Urothelium cell line (cell line): ENCODE measurements at regions not wholly inside any gene's neighbourhood (a gene's known extent, or its start where the extent isn't known, plus 50 kb on each side); places are given as distances from the start of the nearest gene placed in this dataset.
"Not testable (repeated sequence)": the region's sequence is repeated elsewhere in the genome, so short reads cannot be mapped to it uniquely, and the experiment has no call there.

ENCODE experiments used
- DNase-seq: peaks from one replicate; pipeline ENCODE4 v3.0.0; 2011; ENCODE audit warnings: low spot score, mixed read lengths
- FAIRE-seq: peaks from 2 replicates; lab custom pipeline; 2011; peaks lifted over from hg19 to GRCh38; lab: Jason Lieb, UNC

DNA sequence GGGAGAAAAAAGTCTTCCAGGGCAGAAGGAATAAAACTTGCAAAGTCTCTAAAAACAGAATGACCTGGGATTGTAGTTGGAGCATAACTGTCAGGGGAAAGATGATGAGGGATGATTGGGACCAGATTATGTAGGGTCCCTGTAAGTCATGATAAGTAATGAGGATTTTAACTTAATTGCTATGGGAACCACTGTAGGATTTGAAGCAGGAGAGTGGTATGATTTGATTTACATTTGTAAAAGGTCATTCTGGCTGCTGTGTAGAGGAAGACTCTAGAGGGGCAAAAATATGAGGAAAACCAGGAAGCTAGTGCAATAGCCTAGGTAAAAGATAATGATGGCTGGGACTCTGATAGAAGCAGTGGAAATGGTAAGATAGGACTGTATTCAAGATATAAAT is 900.2 kb downstream of the DIAPH3 start:
- FAIRE-seq (no peak), DNase-seq (no peak)

DNA sequence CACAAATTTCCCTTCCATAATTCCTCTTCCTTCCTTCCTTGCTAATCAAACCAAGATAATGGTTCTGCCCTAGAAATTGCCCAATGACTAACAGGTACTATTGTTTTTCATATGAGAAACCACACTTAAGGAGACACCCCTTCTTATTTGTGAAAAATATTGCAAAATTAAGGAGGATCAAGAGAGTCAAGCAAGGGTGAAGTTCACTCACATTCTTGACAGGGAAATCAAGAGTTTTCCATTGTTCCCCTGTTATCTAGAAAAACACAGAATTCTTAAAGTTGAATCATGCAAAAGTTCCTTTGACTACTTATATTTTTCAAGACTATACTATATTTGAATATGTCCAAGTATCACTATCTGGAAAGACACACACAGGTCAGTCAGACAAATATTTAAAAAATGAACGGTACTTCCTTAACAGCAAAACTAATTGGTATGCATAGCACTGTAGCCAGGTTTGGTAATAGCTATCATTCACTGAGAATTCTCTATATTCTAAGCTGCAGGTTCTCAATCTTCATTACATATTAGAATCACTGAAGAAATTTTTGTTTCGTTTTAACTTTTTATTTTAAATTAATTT is 897.2 kb downstream of the DIAPH3 start:
- FAIRE-seq, result no peak

DNA sequence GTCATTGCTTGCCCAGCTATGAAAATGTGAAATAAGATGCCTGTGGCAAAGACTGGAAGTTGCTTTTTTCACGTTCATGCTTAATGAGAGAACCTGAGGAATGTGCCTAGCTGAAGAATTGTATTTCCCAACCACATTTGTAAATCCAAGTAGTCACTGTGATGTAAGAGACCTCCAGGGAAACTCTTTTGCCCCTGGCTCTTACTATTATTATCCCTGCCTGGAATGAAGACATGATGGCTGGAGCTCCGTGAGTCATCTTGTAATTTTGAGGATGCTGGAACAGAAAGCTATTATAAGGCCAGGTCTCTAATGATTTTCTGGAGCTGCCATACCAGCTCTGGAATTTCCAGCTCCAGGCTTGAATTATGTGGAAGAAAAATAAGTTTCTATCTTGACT is 894.3 kb downstream of the DIAPH3 start:
- FAIRE-seq (no peak), DNase-seq (peak; percentile 12)

More for the DNA sequence above, 897.2 kb downstream of the DIAPH3 start:
- no peak for DNase-seq

DNA sequence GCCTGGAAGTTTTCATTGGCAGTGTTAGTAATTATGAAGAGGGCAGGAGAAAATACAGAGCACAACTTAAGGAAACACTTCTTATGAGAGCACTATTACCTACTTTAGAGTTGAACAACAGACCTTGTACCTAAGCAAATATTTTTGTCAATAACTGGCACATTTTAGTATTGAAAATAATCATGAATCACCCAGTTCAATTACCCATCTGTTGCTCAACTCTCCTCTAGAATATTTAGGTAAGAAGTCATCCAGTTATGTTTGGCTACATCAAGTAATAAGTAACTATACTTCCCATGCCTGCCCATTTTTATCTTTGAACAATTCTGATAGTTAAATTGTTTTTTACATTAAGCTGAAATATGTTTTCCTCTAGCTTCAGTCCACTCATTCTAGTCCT is 893.4 kb downstream of the DIAPH3 start:
- DNase-seq (no peak), FAIRE-seq (no peak)

DNA sequence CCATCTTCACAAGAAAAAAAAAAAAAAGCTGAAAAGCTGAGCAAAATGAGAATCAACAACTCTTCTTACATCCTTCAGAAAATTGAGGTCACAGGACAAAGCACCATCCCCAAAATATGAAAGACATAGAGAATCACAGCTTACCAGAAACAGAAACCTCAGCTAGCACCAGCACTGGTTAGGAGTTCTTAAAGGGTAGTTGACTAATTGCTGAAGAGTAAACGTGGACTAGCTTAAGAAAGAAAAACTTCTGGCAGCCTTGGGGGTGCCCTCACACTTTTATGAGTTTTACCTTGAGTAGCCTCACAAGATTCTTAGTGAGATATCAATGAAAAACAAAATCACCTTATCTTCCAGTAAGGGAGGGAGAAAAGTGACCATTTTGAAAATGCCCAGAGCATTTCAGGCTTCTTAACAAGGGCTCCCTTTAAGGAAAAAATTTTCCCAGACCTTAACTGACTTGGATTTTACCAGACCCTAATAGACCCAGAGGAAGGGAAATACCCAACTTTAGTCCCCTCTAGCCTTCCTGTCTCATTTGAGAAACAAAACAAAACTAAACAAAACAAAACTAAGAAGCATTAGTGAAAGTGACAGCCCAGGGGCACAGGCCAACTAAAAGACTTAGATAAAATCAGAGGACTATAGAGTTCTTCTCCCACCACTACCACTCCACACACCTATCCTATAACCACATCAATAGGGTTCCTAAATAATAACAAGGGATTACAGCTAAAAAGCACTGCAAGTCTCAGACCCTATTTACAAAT is 888.6 kb downstream of the DIAPH3 start:
- DNase-seq (no peak), FAIRE-seq (no peak)

DNA sequence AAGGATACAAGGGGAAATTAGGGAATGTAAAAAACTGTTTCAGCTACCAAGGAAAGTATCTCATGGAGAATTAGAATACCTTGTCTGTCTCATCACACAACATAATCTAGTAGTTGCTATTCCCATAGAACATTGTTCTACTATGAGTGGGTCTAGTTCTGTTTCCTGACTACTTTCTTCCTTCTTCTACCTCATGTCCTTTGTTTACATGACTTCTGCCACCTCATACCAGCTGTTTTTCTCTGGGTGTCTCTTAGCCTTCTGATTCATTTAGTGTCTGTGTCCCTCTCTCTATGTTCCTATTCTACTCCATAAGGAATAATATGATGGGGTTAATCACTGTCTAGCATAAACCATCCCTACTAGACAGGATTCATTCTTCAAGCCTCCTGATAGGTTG is 887.3 kb downstream of the DIAPH3 start:
- DNase-seq (no peak), FAIRE-seq (no peak)

DNA sequence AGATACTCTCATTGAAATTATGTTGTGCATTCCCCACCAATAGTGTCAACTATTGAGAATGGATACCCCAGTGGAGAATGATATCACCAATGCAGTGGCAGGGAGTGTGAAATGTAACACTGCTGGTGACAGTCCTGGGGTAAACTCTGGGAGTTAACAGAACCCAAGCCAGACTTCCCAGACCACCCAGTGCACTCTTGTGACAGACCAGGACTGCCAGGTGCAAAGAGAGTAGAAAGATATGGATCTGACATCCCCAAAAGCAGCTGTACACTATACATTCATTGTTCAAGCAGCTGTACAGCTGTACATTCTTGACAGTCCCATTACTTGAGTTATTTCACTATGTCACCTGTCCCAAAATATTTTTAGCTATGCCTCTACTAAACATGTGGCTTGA is 886.6 kb downstream of the DIAPH3 start:
- DNase-seq (no peak), FAIRE-seq (no peak)

DNA sequence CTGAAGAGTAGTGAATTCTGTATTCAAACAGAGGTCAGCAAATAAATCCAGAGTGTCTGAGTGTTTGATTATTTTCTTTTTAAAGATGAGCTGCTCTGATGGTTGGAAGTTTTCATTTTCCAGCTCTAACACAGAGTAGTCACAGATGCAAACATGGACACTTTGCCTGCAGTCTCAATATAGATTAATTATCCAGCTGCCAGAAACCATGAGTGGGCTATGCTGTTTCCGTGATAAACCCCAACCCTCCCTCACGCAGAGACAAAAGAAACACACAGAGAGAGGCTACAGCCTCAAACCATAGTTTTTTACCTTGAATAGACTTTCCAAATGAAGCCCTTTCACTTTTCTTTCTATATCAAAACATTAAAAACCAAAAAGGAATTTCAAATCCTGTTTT is 884.7 kb downstream of the DIAPH3 start:
- no peak for FAIRE-seq
- no peak for DNase-seq

DNA sequence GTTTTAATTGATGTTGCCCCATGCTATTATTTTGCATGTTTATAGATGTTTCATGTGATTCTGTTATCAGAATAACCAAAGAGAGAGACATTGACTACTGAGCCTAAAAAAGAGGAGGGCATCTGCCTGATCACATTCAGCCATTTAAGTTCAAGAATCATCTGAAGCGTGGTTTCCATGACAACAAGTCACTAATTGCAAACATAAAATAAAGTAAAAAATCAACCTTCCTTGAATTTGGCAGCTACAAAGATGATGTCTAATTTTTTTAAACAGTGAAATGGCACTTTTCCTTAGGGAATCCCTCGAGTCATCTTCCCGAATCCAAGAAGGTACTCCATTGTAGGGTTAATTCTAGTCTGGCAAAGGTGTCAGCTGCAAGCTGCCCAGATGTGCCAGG is 884.2 kb downstream of the DIAPH3 start:
- no peak for FAIRE-seq
- no peak for DNase-seq

DNA sequence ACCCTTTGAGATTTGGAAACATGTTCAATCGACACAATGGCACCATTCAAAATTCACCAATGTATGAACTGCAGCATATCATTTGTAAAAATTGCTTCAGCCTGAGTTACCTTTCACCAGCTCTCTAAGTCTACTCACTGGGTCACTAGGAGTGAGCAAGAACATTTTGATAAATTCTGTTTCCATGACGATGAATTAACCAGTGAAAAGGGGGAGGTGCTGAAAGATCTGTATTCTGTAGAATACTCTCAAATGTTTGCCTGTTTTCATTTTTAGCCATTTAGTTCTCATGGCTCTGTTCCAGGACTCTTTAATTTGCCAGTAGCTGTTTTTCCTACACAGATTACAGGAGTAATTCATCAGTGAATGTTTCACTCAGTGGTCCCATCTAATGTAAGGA is 883.4 kb downstream of the DIAPH3 start:
- no peak for DNase-seq
- no peak for FAIRE-seq

DNA sequence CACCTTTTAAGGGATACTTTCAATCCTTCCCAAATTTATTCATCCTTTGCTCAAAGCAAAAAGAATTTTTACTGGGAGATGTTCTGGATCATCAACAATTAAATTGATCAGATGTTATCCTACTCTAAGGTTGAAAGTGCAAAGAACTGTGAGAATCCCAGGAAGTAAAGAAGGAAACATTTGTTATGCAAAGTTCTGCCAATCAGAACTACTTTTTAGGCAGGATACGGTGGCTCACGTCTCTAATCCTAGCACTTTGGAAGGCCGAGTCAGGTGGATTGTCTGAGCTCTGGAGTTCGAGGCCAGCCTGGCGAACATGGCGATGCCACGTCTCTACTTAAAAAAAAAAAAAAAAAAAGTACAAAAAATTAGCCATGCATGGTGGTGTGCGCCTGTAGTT is 882.3 kb downstream of the DIAPH3 start:
- no peak for FAIRE-seq
- no peak for DNase-seq

DNA sequence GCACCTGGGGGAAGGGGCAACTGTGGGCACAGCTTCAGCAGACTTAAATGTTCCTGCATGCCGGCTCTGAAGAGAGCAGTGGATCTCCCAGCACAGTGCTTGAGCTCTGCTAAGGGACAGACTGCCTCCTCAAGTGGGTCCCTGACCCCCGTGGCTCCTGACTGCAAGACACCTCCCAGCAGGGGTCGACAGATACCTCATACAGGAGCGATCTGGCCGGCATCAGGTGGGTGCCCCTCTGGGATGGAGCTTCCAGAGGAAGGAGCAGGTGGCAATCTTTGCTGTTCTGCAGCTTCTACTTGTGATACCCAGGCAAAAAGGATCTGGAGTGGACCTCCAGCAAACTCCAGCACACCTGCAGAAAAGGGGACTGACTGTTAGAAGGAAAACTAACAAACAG is 871.5 kb downstream of the DIAPH3 start:
- DNase-seq, FAIRE-seq: not testable (repeated sequence)

DNA sequence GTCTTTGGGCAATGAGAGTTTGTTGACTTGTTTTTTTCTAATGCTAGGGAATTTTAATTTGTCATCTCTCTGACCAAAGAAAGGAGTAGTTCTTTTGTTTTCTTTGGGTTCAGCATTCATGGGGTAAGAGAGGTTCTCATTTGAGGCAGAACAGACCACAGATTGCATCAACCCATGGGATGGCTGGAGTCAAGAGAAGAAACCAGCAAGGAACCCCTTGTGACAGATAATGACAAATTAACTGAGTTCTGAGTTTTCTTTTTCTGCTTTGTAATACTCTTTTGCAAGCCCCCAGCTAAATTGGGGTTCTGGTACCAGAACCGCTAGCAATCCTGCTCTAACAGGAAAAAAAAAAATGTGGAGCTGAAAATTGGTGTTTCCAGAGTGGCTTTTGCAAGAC is 864.1 kb downstream of the DIAPH3 start:
- FAIRE-seq (no peak), DNase-seq (no peak)

DNA sequence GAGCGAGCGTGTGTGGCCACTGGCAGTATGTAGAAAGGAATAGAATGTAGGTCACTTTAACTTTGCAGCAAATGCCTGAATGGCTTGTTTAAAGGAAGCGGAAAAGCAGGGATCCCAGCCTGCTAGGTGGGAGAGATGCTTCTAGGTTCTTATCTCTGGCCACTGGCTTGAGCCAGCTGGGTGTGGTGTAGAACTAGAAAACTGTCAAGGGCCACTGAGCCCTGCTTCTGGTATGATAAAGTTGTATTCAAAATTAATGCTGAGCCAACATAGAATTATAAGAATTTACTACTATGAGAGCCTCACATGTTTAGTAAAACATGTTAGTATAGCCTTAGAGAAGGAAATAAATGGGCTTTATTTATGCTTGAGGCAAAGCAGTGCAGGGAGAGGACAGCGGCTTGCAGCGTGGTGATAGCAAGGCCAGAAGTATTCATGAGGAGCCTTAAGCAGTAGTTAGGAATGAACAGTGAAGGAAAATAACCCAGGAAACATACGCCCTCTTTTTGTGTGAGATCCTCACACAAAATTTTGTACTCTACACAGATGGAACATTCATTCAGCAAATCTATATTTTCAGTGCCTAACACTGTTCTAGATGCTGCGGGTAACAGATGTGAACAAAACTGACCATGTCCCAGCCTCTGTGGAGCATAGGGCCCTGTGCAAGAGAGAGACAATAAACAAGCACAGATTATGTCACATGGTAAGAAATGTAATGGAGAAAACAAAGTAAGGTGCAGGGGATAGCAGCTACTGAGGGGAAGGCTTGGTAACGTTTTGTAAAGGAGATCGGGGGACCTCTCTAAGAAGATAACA is 863.2 kb downstream of the DIAPH3 start:
- no peak for DNase-seq
- FAIRE-seq, result no peak

DNA sequence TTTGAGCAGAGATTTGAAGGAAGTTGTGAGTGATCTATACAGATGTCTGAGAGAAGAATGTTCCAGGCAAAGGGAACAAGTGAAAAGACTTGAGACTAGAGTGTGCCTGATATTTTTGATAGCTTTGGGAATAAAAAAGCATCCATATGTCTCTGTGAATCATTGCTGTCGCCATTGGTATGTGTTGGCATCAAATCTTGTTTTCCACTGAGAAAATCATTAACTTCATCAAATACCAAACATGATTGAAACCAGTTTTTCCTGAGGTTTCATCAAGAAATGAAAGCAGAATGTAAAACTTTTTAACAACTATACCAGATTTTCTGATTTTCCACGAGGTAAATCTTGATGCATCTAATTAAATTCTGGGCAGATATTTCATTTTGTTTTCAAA is 862.6 kb downstream of the DIAPH3 start:
- DNase-seq, result no peak
- no peak for FAIRE-seq

DNA sequence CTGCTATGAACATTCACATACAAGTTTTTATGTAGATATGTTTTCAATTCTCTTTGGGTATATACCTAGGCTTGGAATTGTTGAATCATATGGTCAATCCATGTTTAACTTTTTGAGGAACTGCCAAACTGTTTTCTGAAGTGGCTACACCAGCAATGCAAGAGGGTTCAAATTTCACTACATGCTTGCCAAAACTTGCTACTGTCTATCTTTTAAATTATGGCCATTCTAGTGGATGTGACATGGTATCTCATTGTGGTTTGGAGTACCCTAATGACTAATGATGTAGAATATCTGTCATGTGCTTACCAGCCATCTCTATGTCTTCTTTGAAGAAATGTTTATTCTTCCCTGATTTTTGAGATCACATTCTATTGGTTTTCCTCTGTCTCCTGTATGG is 860.3 kb downstream of the DIAPH3 start:
- FAIRE-seq (no peak), DNase-seq (no peak)

DNA sequence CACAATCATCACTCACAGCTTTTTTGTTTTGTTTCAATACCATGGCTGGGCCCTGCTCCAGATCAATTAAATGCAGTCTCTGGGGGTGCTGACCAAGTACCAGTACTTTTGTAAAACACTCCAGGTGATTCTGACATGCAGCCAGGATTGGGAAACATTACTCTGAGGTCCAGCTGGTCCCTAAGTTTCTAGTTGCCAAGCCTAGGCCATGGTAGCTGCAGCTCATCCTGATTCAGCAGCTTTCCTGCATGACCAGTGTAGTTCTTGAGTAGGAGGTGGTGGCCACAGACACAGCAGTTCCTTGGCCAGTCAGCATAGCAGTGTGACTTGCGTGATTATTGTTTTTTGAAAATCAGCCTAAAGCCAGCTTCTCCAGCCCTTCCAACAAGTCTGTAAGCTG is 859.1 kb downstream of the DIAPH3 start:
- DNase-seq, result no peak

DNA sequence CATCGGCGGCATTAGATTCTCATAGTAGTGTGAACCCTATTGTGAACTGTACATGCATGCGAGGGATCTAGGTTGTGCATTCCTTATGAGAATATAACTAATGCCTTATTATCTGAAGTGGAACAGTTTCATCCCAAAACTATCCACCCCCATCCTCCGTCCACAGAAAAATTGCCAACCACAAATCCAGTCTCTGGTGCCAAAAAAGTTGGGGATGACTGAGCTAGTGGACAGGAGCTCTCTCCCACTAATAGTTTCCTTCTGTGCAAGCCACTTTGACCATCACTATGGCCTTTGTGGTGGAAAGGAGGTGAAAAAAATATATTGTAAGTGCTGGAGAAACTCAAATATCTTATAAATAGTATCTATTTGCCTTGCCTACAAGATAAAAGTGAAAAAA is 857.8 kb downstream of the DIAPH3 start:
- DNase-seq (no peak), FAIRE-seq (no peak)

More for the DNA sequence above, 859.1 kb downstream of the DIAPH3 start:
- no peak for FAIRE-seq

DNA sequence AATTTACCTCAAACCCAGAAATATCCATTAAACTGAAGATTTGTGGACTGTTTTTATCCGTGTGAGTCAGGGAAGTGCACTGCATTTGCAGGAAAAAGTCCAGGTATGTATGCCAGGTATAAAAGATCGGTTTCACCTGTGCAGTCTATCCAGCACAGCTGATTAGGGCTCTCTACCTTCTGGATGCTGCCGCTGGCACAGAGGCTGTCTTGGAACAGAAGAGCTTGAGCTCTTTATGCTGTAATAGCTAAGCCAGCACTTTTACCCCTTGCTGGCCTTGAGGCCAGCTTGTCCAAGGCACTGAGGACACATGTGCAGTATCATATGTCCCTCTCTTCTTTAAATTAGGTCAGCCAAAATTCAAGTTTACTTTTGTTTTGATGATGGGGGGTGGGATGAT is 851.0 kb downstream of the DIAPH3 start:
- FAIRE-seq (no peak), DNase-seq (no peak)

DNA sequence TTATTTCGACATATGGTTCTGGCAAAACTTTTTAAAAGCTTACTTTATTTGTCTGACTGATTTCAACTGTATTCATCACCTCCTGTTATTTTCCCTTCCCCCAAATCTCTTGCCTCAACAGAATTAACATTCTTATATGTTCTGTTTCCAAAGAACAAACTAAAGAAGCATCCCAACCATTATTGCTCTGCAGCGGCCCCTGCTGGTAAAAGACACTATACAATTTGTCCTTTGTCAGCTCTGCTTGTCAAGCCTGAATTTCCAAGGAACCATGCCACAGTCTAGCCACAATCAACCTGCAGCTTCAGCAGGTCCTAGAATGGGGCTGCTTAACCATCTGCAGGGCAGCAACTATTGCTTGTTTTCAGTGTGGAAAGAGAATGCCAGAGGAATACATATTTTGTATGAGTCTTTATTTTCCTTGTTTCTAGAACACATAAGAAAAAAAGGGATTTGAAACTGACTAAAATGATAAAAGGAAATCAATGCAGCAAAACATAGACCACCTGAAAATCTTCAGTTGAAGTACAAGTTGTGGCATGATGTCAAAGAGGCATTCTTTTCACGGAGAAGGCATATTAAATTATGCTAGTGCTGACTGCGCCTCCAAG is 845.3 kb downstream of the DIAPH3 start:
- DNase-seq (peak; percentile 19), FAIRE-seq (no peak)

DNA sequence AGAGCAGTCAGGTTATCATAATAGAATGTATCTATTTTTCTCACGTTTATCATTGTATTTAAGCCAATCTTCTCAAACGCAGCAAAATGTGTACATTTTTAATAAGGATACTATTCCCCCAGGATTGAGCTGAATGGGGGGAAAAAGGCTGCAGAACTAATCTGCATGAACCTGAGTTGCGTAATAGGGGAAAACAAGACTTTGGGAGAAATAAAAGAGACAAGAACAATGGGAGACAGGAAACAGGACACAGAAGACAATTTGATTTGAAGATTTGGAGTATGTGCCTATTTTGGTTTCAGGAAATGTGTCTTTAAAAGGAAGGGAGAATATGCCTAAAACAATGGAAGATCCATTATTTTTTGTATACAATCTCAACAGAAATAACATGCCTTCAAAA is 844.5 kb downstream of the DIAPH3 start:
- DNase-seq, result no peak
- no peak for FAIRE-seq

DNA sequence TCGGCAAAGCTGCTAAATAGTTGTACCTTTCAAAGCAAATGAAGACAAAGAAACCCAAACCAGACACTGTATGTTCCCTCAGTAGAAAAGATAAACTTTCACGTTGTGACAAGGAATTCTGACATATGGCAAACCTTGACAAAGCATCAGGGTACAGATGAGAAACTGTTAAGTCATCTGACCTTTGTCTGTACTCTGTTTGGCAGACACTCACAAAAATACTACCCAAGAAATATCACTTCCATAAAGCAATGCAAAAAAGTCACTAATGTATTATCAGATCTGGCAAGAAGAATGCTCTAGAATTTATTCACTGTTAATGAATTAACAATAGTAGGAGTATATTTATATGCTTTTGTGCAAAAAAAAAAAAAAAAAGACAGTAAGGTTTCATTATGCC is 843.7 kb downstream of the DIAPH3 start:
- FAIRE-seq, result no peak

More for the DNA sequence above, 843.7 kb downstream of the DIAPH3 start:
- no peak for DNase-seq
